DMS114 treated with DMSO at 0.1 percent for 48 hours (cell line): ENCODE measurements at regions not wholly inside any gene's neighbourhood (a gene's known extent, or its start where the extent isn't known, plus 50 kb on each side); places are given as distances from the start of the nearest gene placed in this dataset.

Experiments used
- DNase-seq: peaks from one replicate; lab custom pipeline; 2025; ENCODE audit not compliant: unreplicated experiment; lab: John Stamatoyannopoulos, UW

DNA sequence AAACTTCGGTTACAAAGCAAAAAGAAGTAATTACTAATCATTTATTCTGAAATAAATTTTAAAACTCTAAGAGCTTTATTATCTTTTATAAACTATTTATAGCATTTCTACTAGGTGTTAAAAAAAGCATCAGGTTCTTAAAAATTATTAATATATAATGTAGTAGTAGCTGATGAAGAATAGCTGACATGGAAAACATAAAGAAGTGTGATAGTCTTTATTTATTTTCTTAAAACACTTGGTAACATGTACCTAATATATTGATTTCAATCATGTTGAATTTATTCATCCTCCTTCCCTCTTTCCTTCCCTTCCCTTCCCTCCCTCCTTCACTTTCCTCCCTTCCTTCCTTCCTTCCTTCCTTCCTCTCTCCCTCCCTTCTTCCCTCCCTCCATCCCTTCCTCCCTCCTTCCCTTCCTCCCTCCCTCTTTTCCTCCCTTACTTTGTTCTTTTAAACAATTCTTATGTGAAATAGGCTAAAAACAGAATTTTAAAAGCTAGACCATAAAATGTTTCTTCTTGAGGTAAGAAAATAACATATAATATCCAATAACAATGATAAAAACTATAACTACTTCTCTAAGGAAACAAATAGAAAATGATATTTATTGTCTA lies 913.9 kb upstream of the MAP3K7 start:
- DNase-seq, result no peak

DNA sequence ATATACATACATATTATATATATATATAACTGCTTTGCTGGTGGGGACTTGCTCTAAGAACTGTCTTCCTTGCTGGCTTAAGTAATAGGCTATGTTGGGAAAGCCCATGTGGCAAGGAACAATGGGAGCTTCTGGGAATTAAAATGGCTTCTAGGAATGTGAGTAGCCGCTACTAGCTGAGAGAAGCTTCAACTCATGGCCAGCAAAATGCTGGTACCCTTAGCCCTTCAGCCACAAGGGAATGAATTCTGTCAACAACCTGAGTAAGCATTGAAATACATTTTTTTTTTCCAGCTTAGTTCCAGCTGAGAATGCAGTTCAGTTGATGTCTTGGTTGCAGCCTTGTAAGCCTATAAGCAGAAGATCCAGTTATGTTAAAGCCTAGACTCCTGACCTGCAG lies 911.7 kb upstream of the MAP3K7 start:
- no peak for DNase-seq

DNA sequence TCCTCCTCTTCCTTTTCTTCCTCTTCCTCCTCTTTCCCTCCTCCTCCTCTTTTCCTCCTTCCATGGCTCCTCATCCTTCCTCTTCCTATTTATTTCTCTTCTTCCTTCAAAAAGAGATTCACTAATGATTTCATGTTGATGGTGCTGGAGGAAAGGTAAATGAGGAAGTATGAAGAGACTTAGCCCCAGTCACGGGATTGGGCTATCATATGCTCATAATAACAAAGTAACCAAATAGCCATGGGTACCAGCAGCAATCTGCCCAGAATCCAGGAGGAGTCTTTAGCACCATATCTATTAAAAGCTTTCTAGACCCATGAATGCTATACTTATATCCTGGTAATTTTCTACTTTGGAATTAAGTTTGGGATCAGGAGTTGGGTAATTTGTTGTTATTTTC lies 910.9 kb upstream of the MAP3K7 start:
- no peak for DNase-seq

DNA sequence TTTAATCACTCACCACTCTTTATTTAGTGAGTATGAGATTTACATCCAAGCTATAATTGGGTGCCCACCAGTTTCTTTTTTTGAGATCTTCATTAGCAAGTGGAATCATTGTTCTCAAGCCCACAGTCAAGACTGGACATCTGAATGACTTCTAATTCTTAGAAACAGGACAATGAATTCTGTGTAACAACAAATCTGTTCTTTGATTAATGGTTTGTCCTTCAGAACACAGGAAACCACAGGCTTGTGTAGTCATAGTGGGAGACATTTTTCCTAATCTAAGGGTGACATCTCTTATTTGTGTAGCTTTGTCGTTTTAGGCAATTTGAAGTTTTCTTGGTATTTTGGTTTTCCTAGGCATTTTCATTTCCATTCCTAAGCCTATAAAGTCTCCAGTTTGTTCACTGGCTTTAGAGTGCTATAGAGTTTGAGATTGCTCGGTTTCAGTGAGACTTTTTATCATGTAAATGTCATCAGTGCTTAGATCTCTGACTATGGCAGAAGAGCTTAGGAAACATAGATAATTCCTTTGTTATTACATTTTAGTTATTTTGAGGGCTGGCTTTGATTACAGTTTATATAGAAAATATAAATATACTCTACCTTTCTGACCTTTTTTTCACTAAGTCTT lies 903.9 kb upstream of the MAP3K7 start:
- DNase-seq, result no peak

DNA sequence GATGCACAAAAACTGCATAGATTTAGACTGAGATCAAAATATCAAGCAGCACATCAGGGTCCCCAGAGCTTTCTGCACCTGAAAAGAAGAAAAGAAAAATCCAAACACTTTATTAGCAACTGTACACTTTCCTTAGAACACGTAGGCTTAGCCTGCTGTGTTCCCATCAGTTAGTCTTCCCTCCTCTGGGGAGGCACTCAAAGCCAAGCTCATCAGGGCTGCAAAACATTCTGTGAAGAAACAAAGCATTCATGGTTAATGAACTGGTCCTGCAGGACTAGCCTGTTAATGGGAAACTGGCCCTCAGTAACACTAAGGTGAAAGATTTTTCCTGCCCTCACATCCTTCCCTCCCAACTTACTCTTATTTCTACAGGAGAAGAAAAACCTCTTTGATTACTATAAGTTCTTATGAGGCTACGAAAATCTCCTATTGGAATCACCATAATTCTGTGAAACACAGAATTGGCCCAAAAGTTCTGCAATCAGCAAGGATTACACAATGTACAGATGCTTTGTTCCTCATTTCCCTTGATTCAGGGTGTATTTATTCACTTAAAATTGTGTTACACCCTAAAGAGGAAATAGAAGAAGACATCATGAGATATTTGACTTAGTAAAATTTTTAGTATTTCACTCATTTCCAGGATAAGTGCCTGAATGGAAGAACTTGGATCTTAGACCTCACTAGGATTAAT lies 901.0 kb upstream of the MAP3K7 start:
- DNase-seq, result no peak

DNA sequence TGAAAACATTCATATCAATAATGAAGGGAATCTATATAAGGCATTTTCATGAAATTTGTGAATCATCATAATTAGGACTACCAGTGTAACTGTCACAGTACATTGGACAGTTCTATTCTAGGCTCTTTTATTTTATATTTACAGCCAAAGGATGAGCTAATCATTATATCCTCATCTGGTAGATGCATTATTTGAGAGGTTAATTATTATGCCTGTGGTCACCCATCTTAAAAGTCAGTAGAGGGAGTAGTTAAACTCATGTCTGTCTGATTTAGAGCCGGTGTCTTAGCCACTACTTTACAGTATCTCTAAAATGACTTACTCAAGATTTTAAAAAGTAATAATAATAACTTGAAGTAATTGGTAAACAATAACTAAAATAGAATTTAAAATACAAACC lies 899.3 kb upstream of the MAP3K7 start:
- no peak for DNase-seq

DNA sequence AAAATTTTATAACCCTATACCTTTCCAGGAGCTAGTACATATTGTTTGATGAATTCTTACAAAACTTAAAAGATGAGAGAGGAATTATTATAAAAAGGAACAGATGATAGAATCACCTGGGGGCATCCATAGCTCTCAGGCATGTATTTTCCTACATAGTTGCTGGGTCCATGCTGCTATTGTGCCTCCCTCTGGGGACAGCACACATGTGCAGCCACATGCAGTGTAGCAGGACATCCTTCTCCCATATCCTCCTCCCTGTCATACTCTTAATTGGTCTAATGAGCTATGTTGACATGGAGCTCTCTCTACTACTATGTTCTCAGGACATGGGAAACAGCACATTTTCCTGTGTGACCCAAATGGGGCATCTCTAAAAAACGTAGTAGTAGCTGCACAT lies 898.2 kb upstream of the MAP3K7 start:
- DNase-seq, result no peak

DNA sequence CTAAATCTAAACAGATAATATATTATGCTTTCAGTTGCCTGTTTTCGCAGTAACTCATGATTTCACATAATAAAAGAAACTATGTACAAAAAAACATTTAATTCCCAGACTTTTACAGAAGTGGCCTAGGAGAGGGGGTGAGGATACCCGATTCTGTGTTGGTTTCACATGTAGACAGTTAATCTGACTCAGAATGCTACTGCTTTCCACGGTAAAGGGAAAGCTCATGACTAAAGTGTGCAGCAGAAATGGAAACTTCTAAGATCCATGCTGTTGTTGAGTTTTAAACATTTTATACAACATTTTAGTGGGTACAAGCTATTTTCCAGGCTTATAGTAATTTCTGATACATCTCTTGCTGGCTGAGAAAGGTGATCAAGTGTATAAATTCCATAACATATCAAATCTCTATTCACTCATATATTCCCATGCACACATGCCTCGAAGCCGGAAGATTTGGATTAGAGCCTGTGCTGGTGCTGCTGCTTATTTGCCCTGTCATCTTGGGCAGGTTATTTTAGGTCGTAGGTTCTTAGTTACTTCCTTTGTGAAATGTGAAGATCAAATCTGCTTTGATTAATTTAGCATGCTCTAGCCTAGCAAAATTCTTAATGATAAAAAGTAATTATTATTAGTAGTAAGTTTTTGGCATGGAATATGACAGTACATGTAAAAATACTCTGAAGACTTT lies 896.7 kb upstream of the MAP3K7 start:
- no peak for DNase-seq

DNA sequence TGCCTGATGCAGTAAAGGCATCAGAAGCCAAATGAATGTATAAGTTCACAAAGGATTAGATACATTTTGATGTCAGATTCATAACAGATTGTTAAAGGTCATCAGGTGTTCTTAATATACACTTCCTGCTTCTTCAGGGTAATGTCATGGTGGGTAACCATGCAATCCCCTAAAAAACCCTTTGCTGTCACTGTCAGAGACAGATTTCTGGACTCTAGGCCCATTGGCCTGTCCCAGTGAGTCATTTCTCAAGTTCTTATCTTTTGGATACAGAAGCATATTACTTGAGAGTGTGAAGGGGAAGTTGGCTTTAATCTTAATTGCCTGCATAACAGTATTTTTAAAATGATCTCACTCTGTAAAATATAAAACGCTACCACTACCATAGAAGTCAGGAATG lies 895.6 kb upstream of the MAP3K7 start:
- no peak for DNase-seq

DNA sequence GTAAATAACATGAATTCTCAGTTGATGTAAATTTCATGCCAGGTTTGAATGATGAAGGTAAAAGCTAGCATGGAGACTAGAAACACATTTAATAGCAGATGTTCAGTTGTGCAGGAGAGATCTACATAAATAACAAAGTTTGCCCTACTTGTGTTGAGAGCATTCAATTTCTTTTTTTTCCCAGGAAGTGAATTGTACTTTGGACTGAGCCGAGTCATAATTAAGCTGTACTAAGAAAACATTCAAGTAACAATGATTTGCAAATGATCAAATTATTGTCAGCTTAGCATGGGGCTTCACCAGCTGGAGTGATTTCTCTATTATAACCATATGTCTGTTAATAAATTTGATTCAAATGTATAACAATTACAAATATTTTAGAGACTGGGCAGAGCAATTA lies 893.5 kb upstream of the MAP3K7 start:
- no peak for DNase-seq

DNA sequence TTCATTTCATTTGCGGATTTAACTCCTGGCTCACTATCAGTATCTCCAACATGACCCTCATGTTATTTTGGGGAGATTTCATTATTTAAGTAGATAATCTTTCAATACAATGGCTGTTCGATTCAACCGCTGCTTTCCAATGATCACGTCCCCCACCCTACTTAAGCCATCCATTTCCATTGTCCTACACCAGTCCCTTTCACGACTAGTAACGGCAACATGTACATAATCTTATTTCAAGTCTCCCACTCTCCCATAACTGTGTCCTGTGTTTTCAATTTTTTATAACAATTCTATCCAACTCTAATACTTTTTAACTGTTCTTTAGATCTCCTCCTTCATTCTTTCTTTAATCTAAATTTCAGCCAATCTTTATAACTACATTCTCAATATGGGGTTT lies 890.8 kb upstream of the MAP3K7 start:
- no peak for DNase-seq

DNA sequence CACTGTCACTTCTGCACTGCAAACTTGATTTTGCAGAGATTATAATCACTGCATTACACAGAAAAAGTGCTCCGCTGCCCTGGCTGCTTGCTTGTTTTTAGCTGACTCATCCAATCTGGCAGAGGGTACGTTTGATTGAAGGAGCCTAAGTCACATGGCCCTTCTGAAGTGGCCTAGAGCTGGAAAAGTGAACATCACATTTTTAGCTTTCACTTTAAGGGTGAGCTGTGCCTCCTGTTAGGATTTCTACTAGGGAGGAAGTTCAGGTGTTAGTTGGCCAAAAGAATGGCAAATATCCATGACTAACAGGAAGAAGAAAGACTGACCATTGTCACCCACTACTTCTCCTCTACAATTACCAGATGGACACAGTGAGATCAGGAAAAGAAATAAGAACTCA lies 889.1 kb upstream of the MAP3K7 start:
- DNase-seq, result no peak

DNA sequence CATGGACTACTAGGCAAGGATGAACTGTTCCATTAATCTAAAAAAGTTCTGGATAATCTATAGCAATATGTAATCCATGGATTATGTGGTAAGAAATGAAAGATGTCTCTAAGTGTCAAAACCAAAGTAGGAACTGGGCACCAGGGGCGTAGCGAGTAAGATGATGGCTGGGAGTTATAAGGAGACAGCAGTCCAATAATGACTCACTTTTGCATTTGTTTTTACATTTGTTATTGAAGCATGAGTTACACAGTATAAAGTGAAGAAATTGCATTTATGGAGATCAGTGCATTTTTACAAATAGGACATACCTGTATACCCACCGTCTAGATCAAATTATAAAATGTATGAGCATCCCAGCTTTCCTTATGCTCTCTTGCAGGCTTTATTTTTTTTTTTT lies 878.5 kb upstream of the MAP3K7 start:
- no peak for DNase-seq

DNA sequence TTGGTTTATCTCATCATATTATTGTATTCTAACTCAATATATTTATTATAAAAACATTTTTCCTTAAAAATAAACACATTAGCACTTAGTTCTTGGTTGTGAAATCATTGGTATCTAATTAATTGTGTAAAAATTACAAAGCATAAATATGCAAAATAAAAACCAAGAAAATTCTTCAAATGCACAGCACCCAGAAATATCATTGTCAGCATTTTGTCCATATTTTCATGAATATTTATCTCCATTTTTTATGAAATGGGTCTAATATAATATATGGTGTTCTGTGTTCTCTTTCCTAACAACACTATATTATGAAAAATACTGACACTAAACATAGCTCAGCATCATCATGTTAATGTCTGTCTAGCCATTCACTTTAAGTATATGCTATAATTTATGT lies 877.8 kb upstream of the MAP3K7 start:
- no peak for DNase-seq

DNA sequence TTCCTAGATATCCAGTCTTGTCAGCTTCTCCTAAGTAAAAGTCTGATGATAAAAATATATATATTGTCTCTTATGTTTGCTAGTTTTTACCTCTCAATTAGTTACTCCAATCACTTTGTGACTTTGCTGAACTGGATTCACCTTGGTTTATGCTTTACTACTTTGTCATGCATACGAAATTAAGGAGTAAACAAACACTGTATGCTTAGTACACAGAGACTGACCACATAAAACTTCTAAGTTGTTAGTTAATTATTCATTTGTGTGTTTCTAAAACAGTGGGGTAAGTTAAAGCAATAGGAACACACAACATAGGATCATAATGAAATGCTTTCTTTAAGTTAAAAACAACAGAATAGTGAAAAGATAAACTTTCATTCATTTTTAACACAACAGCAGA lies 877.3 kb upstream of the MAP3K7 start:
- no peak for DNase-seq

DNA sequence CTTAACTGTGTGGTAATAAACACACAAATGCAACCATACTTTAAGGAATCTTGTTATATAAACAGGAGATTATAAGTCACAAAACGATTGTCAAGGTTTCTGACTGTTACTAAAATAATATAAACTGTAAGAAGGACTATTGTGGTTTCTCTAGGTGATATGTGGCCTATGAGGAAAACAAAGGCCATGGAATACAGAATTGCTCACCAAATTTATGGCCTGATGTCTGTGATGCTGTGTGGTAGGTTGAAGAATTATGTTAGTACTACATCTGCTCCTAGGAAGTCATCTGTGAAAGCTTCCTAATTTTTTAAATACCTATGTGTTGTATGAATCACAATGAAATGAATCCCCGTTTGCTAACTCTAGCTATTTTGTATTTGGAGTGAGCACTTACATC lies 875.4 kb upstream of the MAP3K7 start:
- no peak for DNase-seq

DNA sequence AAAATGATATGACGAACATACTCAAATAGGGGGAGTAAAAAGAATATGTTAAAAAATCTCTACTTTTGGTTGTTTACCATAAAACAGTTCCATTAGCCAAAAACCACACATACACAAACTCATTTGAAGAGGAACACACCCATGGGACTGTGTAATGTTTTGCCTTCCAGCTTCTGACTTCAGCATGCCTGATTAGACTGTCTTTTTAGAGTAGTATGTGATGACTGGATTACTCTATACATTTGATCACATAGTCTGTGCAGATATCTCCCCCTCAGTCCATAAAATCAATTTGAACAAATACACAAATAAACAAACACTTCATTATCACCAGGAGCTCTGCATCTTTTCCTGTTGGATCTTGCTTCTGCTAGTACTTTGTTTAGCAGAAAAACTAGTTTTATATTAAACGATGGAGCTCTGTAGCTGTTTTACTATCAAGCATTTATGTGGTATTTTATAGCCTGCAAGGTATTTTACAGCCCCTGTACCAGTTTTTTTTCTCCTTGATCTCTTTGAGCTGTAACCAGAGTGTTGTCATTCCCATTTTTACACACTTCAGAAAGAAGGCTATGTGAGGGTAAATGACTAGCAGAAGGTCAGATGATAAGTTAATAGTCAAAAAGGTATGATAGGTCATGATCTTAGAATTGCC lies 866.5 kb upstream of the MAP3K7 start:
- no peak for DNase-seq

DNA sequence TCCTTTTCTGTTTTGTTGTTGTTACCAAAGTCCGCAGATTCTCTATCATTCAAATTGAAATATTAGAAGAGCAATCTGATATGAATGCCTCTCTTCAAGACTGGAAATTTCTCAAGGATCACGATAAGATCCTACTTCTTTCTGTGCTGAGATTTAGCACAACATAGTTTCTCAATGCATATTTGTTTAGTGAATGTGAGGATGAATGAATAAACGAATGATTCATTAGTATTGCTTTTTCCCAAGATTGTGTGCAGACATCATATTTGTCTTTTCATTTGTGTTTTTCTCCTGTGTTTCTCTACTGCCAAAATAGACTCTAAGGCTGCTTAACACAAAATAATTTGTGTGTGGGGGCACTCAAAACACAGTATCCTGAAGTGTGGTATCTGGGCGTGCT lies 862.7 kb upstream of the MAP3K7 start:
- no peak for DNase-seq

DNA sequence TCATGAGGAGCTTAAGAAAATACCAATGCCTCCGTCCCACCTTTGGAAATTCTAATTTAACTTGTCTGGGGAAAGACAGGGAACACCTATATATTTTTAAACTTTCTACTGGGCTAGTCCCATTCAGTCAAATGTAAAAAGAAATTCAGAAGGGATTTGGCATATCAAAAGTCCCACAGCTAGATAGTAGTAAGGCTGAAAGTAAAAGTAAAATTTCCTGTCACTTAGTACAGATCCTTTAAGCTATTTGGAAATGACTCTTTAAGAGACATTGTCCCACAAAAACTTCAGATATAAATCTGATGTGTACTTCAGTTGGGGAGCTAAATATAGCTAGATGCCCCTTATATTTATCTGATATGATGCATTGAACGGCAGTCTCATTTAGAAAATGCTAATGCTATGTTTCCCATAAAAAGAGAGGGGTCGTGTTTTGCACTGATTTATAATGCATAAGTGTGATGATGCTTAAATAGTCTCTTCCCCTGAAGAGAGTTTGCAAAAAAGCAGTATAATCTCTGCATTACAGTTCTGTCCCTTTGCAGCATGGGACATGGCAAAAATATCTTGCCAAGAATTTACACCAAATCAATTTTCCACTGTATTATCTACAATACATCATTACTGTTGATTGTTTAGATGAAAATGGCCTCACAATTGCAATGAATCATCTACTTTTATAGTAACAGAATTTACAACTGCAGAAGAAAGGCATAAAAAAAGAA lies 860.8 kb upstream of the MAP3K7 start:
- DNase-seq, result no peak

DNA sequence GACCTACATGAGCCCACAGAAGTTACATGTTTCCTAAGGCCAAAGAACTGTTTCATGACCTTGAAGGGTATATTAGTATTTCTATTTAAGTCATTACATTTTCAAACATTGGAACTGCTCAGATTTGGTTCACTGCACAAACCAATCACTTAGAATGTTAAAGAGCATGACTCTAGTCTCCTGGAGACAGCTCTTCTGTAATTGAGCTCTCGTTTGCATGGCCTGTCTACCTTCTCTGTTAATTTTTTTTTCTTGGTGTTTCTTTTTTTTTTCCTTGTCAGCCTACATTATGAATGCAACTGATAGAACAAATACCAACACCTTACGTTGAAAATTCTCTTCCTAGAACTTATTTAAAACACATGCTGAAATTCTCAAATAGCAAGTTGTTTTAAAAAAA lies 860.2 kb upstream of the MAP3K7 start:
- DNase-seq, result no peak

DNA sequence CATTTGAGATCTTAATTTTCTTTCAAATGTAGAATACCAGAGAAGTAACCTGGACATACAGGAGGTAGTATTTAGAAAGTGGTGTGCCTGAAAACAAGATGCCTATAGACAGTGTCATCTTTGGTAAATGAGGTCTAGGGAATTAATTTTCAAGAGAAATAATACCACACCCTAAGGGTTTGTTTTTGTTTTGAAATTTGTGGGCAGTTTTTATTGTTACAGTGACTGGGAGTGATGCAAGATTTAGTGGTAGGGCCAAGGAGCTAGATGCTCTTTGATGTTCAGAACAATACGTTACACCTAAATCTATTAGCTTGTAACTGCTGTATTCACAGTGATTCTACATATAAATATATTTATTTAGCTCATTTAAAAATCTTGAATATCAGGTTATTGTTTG lies 856.5 kb upstream of the MAP3K7 start:
- DNase-seq, result no peak
